H1 (cell line): ENCODE measurements at regions not wholly inside any gene's neighbourhood (a gene's known extent, or its start where the extent isn't known, plus 50 kb on each side); places are given as distances from the start of the nearest gene placed in this dataset.

Source experiments
- CTCF ChIA-PET: fragments of 300-600 bp; sonication (Branson Sonifier 250); formaldehyde crosslinking; loops from one replicate; lab custom pipeline; 2021; ENCODE audit not compliant: partially characterized antibody; lab: Charles Lee
- POLR2A ChIA-PET: fragments of 300-600 bp; sonication (Branson Sonifier 250); formaldehyde crosslinking; loops from one replicate; lab custom pipeline; 2021; ENCODE audit warnings: inconsistent platforms; ENCODE audit not compliant: partially characterized antibody; lab: Charles Lee
- DNase-seq, 2 experiments: peaks; one replicate each; pipeline versions ENCODE4 v3.0.0 to v3.0.0-alpha.2; 2010 to 2022; ENCODE audit warnings: low spot score in 2 of 2, low read depth in 1 of 2, mixed read lengths in 1 of 2
- FAIRE-seq: peaks from 2 replicates; lab custom pipeline; 2011; peaks lifted over from hg19 to GRCh38; lab: Jason Lieb, UNC
- H2AFZ ChIP-seq: 2 replicates; pipeline ENCODE4 v1.8.1; 2012; ENCODE audit warnings: low read length, inconsistent platforms
- H2AK5ac ChIP-seq: 2 replicates; pipeline ENCODE4 v1.6.1; 2013; ENCODE audit warnings: low read depth, low read length
- H2BK120ac ChIP-seq: replicated peaks from 2 replicates; pipeline ENCODE3; 2013; ENCODE audit warnings: low read depth, low read length, inconsistent platforms
- H2BK12ac ChIP-seq: 2 replicates; pipeline ENCODE4 v1.6.1; 2013; ENCODE audit warnings: low read depth, low read length
- H2BK15ac ChIP-seq: 2 replicates; pipeline ENCODE4 v1.6.1; 2013; ENCODE audit warnings: low read length
- H2BK20ac ChIP-seq: 2 replicates; pipeline ENCODE4 v1.6.1; 2013; ENCODE audit warnings: low read length
- H2BK5ac ChIP-seq: 2 replicates; pipeline ENCODE4 v1.6.1; 2013; ENCODE audit warnings: low read depth, low read length
- H3K14ac ChIP-seq: 2 replicates; pipeline ENCODE4 v1.6.1; 2013; ENCODE audit warnings: inconsistent platforms; ENCODE audit not compliant: insufficient read length
- H3K18ac ChIP-seq: 2 replicates; pipeline ENCODE4 v1.6.1; 2013; ENCODE audit warnings: low read length; ENCODE audit errors: extremely low read depth
- H3K23ac ChIP-seq: 2 replicates; pipeline ENCODE4 v1.6.1; 2013; ENCODE audit warnings: inconsistent platforms; ENCODE audit not compliant: insufficient read length
- H3K23me2 ChIP-seq: 2 replicates; pipeline ENCODE4 v1.6.1; 2013; ENCODE audit warnings: low read depth, low read length
- H3K27ac ChIP-seq: 2 replicates; pipeline ENCODE4 v1.6.1; 2011; ENCODE audit warnings: low read depth, low read length, inconsistent platforms
- H3K27me3 ChIP-seq, 4 experiments: replicated peaks in 1 of 4; 1 replicate in 1 of 4; 2 replicates in 3 of 4; pipeline versions ENCODE4 v1.6.1 to v1.8.1; 2011 to 2013; ENCODE audit warnings: low read length in 3 of 4, mild to moderate bottlenecking in 3 of 4, inconsistent platforms in 2 of 4, mixed read lengths in 2 of 4, moderate library complexity in 1 of 4; ENCODE audit not compliant: control insufficient read depth in 3 of 4, insufficient read depth in 3 of 4; ENCODE audit errors: extremely low read depth in 1 of 4
- H3K36me3 ChIP-seq, 4 experiments: 2 replicates each; pipeline versions ENCODE4 v1.6.1 to v1.8.1; 2011 to 2013; ENCODE audit warnings: mild to moderate bottlenecking in 4 of 4, low read length in 3 of 4, moderate library complexity in 2 of 4, control low read depth in 1 of 4, inconsistent platforms in 1 of 4; ENCODE audit not compliant: insufficient read depth in 4 of 4, control insufficient read depth in 2 of 4
- H3K4ac ChIP-seq: replicated peaks from 2 replicates; pipeline ENCODE3; 2013; ENCODE audit warnings: low read length, low read depth, mixed read lengths, inconsistent platforms; ENCODE audit not compliant: insufficient read length
- H3K4me1 ChIP-seq, 4 experiments: replicated peaks in 1 of 4; 1 replicate in 1 of 4; 2 replicates in 3 of 4; pipeline versions ENCODE4 v1.6.1 to v1.8.1; 2011 to 2013; ENCODE audit warnings: low read length in 3 of 4, inconsistent platforms in 2 of 4, mixed read lengths in 1 of 4; ENCODE audit not compliant: insufficient read depth in 4 of 4, control insufficient read depth in 3 of 4
- H3K4me2 ChIP-seq, 2 experiments: 2 replicates each; pipeline versions ENCODE4 v1.6.1 to v1.8.1; 2011 to 2013; ENCODE audit warnings: low read depth in 2 of 2, low read length in 2 of 2, control low read depth in 1 of 2, inconsistent platforms in 1 of 2, mild to moderate bottlenecking in 1 of 2; ENCODE audit not compliant: insufficient read depth in 1 of 2
- H3K4me3 ChIP-seq, 4 experiments: fragments of 200-600, 300-600 bp in 1 of 4; sonication (generic), shearing (Covaris generic), sonication (Bioruptor Twin) in 1 of 4; 2 replicates each; pipeline versions ENCODE4 v1.5.1 to v1.8.1; 2011 to 2016; ENCODE audit warnings: low read length in 4 of 4, low read depth in 3 of 4, control low read depth in 2 of 4, inconsistent platforms in 2 of 4, mild to moderate bottlenecking in 2 of 4, mixed read lengths in 1 of 4, moderate library complexity in 1 of 4; ENCODE audit not compliant: insufficient read depth in 2 of 4; ENCODE audit errors: extremely low read depth in 1 of 4
- H3K56ac ChIP-seq: replicated peaks from 2 replicates; pipeline ENCODE3; 2013; ENCODE audit warnings: low read depth, mild to moderate bottlenecking, mixed read lengths, low read length, inconsistent platforms; ENCODE audit not compliant: insufficient read length
- H3K79me1 ChIP-seq: 2 replicates; pipeline ENCODE4 v1.6.1; 2013; ENCODE audit warnings: low read depth, low read length, control low read depth
- H3K79me2 ChIP-seq, 2 experiments: 2 replicates each; pipeline versions ENCODE4 v1.6.1 to v1.8.1; 2012 to 2013; ENCODE audit warnings: low read length in 2 of 2, mild to moderate bottlenecking in 2 of 2, inconsistent platforms in 1 of 2; ENCODE audit not compliant: insufficient read depth in 2 of 2, control insufficient read depth in 1 of 2
- H3K9ac ChIP-seq, 4 experiments: replicated peaks in 1 of 4; 1 replicate in 1 of 4; 2 replicates in 3 of 4; pipeline versions ENCODE4 v1.6.1 to v1.8.1; 2011 to 2013; ENCODE audit warnings: low read depth in 3 of 4, low read length in 3 of 4, control low read depth in 2 of 4, mild to moderate bottlenecking in 2 of 4, moderate library complexity in 2 of 4, inconsistent platforms in 1 of 4; ENCODE audit errors: extremely low read depth in 1 of 4
- H3K9me3 ChIP-seq, 2 experiments: 2 replicates each; pipeline versions ENCODE4 v1.6.1 to v1.8.1; 2012 to 2013; ENCODE audit warnings: mild to moderate bottlenecking in 2 of 2, moderate library complexity in 2 of 2, control low read depth in 1 of 2, inconsistent platforms in 1 of 2, low read depth in 1 of 2, low read length in 1 of 2, mixed read lengths in 1 of 2; ENCODE audit not compliant: insufficient read depth in 2 of 2
- H4K20me1 ChIP-seq, 2 experiments: replicated peaks in 1 of 2; 2 replicates each; pipeline versions ENCODE3 to v1.8.1; 2011 to 2013; ENCODE audit warnings: inconsistent platforms in 2 of 2, low read length in 2 of 2, mild to moderate bottlenecking in 1 of 2; ENCODE audit not compliant: insufficient read depth in 2 of 2, control insufficient read depth in 1 of 2
- H4K5ac ChIP-seq: 2 replicates; pipeline ENCODE4 v1.6.1; 2013; ENCODE audit warnings: low read length, low read depth, mixed read lengths, inconsistent platforms; ENCODE audit not compliant: insufficient read length
- H4K8ac ChIP-seq: 2 replicates; pipeline ENCODE4 v1.8.0; 2013; ENCODE audit warnings: mild to moderate bottlenecking, moderate library complexity, low read length, inconsistent platforms; ENCODE audit not compliant: insufficient read depth; ENCODE audit errors: extremely low read depth
- H4K91ac ChIP-seq: replicated peaks from 2 replicates; pipeline ENCODE3; 2013; ENCODE audit warnings: low read length, mixed read lengths, inconsistent platforms; ENCODE audit not compliant: insufficient read length
- BRCA1 ChIP-seq: IDR thresholded peaks from 2 replicates; pipeline ENCODE4 v1.6.1; 2012; ENCODE audit warnings: low read depth, low read length, improper control_type of control experiment
- CHD1 ChIP-seq: IDR thresholded peaks from 2 replicates; pipeline ENCODE4 v1.6.1; 2012; ENCODE audit warnings: low read depth, low read length, improper control_type of control experiment
- GABPA ChIP-seq: IDR thresholded peaks from 2 replicates; pipeline ENCODE4 v1.6.1; 2011; ENCODE audit warnings: mild to moderate bottlenecking, low read length, moderate library complexity, borderline replicate concordance; ENCODE audit not compliant: insufficient read depth
- GTF2F1 ChIP-seq: IDR thresholded peaks from 2 replicates; pipeline ENCODE4 v1.6.1; 2012; ENCODE audit warnings: low read depth, low read length, improper control_type of control experiment, borderline replicate concordance
- KDM4A ChIP-seq: IDR thresholded peaks from one replicate; pipeline ENCODE4 v1.7.1; 2012; ENCODE audit warnings: low read depth, mild to moderate bottlenecking, moderate library complexity, low read length, inconsistent platforms; ENCODE audit not compliant: severe bottlenecking
- PHF8 ChIP-seq: fragments of 200-600 bp; sonication (generic); conservative IDR thresholded peaks from 2 replicates; pipeline ENCODE4 v1.7.1; 2012; ENCODE audit warnings: low read depth, mild to moderate bottlenecking, inconsistent platforms, low read length, moderate library complexity
- POLR2A ChIP-seq, 2 experiments: IDR thresholded peaks; 1 replicate in 1 of 2; 2 replicates in 1 of 2; pipeline ENCODE4 v1.6.1; 2011; ENCODE audit warnings: low read depth in 2 of 2, low read length in 2 of 2, mild to moderate bottlenecking in 2 of 2; ENCODE audit errors: control extremely low read depth in 1 of 2
- POLR2AphosphoS5 ChIP-seq: IDR thresholded peaks from 2 replicates; pipeline ENCODE4 v1.6.1; 2011; ENCODE audit warnings: low read depth, low read length
- RBBP5 ChIP-seq: IDR thresholded peaks from 2 replicates; pipeline ENCODE4 v1.7.1; 2012; ENCODE audit warnings: low read depth, mild to moderate bottlenecking, inconsistent platforms, low read length, moderate library complexity, borderline replicate concordance
- SIX5 ChIP-seq: IDR thresholded peaks from 2 replicates; pipeline ENCODE4 v1.6.1; 2011; ENCODE audit warnings: mild to moderate bottlenecking, low read depth, low read length
- SP1 ChIP-seq: IDR thresholded peaks from 2 replicates; pipeline ENCODE4 v1.6.1; 2011; ENCODE audit warnings: low read depth, low read length
- WGBS, 2 experiments: shearing (Covaris generic) in 1 of 2; methylation state at CpG; one replicate each; pipeline versions ENCODE4 v1.1.6 to v1.1.7; 2013 to 2015; ENCODE audit warnings: low lambda C conversion rate in 2 of 2, mixed read lengths in 2 of 2, inconsistent platforms in 1 of 2, low coverage in 1 of 2, missing lambda C conversion rate in 1 of 2; ENCODE audit not compliant: insufficient replicate concordance in 2 of 2, insufficient coverage in 1 of 2, insufficient read length in 1 of 2; ENCODE audit errors: extremely low coverage in 1 of 2, missing lambda C conversion rate in 1 of 2; 5-methylcytosine and 5-hydroxymethylcytosine counted together
- TF ChIP-seq, protein P1 (sequence below): IDR thresholded peaks from 2 replicates; pipeline ENCODE4 v1.6.1; 2011; ENCODE audit warnings: low read length, improper control_type of control experiment
- TF ChIP-seq, protein P2 (sequence below): IDR thresholded peaks from 2 replicates; pipeline ENCODE4 v1.6.1; 2012; ENCODE audit warnings: low read length, inconsistent platforms

DNA sequence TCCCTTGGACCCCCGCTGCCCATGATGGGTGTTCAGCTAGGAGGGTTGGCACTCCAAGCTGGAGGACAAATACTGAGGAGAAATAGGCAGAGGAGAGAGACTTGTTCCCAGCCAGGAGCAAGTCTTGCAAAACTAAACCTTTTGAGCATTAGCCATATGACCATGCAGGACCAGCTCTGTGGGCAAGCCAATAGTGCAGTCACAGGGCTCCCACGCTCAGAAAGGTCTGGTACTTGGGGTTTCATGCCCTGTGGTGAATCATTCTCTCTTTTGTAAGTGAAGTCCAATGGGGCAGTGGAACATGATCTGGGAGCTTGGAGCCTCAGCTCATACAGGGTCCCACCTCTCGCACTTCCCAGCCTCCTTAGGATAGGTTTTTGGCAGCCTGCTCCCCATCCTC is 300.9 kb downstream of the BCOR start:
- Histone ChIP-seq H3K56ac (no peak overlapping the region), H3K4ac (no peak overlapping the region), H4K8ac (no peak overlapping the region), H2BK20ac (no peak overlapping the region), H3K23me2 (no peaks in the 10 kb centered on the region), H3K27me3 (no peaks in the 10 kb centered on the region), H4K20me1 (no peaks in the 10 kb centered on the region), H3K27ac (no peak overlapping the region), H3K4me1 (peaks cover 0 to 3% (median 0%) of the 10 kb centered on the region in 4 experiments; a peak in 1 of 7 replicates), H3K79me1 (no peaks in the 10 kb centered on the region), H3K9me3 (no peaks in the 10 kb centered on the region), H3K4me2 (no peak overlapping the region), H3K79me2 (no peaks in the 10 kb centered on the region), H3K18ac (no peak overlapping the region), H3K23ac (no peak overlapping the region), H4K91ac (no peak overlapping the region), H4K5ac (no peak overlapping the region), H2BK12ac (no peak overlapping the region), H3K14ac (no peak overlapping the region), H2AK5ac (no peak overlapping the region), H2AFZ (no peak overlapping the region), H2BK15ac (no peak overlapping the region), H3K4me3 (no peak overlapping the region), H3K9ac (no peak overlapping the region), H2BK120ac (no peak overlapping the region), H2BK5ac (no peak overlapping the region), H3K36me3 (no peaks in the 10 kb centered on the region)
- FAIRE-seq = no peak
- CTCF ChIA-PET = interaction anchor here (0.7 to 1.7 kb wide), 2 partner anchors 13 to 63 kb away, joined by 3 read pairs; no protein-coding TSS in a partner anchor
- POLR2A ChIA-PET = interaction anchor here (0.6 kb wide), 1 partner anchor 42 kb away, joined by 3 read pairs; no protein-coding TSS in a partner anchor
- WGBS, 2 experiments = 94% methylated on average over 2 of the region's 3 CpGs; no CpG with 5 or more reads in 1 of the 2 experiments
- DNase-seq = no peak
- TF ChIP-seq KDM4A (no peak), RBBP5 (no peak), POLR2A (IDR thresholded peaks at IDR 0.05; ENCODE audit: control extremely low read depth in 1 of 2, low read depth in 2 of 2, low read length in 2 of 2) (no peak), PHF8 (no peak), POLR2AphosphoS5 (no peak), BRCA1 (no peak), SIX5 (no peak), CHD1 (no peak), GABPA (no peak), SP1 (no peak), GTF2F1 (no peak)
- TF ChIP-seq, protein P1, sequence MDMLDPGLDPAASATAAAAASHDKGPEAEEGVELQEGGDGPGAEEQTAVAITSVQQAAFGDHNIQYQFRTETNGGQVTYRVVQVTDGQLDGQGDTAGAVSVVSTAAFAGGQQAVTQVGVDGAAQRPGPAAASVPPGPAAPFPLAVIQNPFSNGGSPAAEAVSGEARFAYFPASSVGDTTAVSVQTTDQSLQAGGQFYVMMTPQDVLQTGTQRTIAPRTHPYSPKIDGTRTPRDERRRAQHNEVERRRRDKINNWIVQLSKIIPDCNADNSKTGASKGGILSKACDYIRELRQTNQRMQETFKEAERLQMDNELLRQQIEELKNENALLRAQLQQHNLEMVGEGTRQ = no peak
- TF ChIP-seq, protein P2, sequence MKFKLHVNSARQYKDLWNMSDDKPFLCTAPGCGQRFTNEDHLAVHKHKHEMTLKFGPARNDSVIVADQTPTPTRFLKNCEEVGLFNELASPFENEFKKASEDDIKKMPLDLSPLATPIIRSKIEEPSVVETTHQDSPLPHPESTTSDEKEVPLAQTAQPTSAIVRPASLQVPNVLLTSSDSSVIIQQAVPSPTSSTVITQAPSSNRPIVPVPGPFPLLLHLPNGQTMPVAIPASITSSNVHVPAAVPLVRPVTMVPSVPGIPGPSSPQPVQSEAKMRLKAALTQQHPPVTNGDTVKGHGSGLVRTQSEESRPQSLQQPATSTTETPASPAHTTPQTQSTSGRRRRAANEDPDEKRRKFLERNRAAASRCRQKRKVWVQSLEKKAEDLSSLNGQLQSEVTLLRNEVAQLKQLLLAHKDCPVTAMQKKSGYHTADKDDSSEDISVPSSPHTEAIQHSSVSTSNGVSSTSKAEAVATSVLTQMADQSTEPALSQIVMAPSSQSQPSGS = no peak
